AG09319 (cell line): ENCODE measurements at regions not wholly inside any gene's neighbourhood (a gene's known extent, or its start where the extent isn't known, plus 50 kb on each side); places are given as distances from the start of the nearest gene placed in this dataset.
"Not testable (repeated sequence)": the region's sequence is repeated elsewhere in the genome, so short reads cannot be mapped to it uniquely, and the experiment has no call there.

Source experiments
- DNase-seq: peaks from one replicate; pipeline ENCODE4 v3.0.0-alpha.2; 2010; ENCODE audit warnings: low read depth; ENCODE audit errors: extremely low read depth
- CTCF ChIP-seq: IDR thresholded peaks from 2 replicates; pipeline ENCODE4 v1.5.1; 2011; ENCODE audit warnings: low read depth, mild to moderate bottlenecking, inconsistent platforms, low read length, moderate library complexity

GRCh38 chr1:29592731-29593130 is 356.4 kb downstream of the PTPRU start:
- no peak for TF ChIP-seq CTCF
- no peak for DNase-seq

GRCh38 chr1:29592261-29592615 is 355.9 kb downstream of the PTPRU start:
- DNase-seq: no peak
- TF ChIP-seq CTCF: no peak

- TF ChIP-seq CTCF: no peak
- no peak for DNase-seq
These were observed 355.4 kb downstream of the PTPRU start for GRCh38 chr1:29591601-29592260.

- no peak for DNase-seq
- no peak for TF ChIP-seq CTCF
These were observed 354.6 kb downstream of the PTPRU start for GRCh38 chr1:29590583-29591565.

- DNase-seq: not testable (repeated sequence)
These were observed 353.4 kb downstream of the PTPRU start for GRCh38 chr1:29589716-29590115.

GRCh38 chr1:29586991-29587745 is 350.8 kb downstream of the PTPRU start:
- no peak for TF ChIP-seq CTCF
- DNase-seq: no peak

- DNase-seq: no peak
- no peak for TF ChIP-seq CTCF
These were observed 349.9 kb downstream of the PTPRU start for GRCh38 chr1:29586215-29586614.
